ENCODE measurements at regions not wholly inside any gene's neighbourhood (a gene's known extent, or its start where the extent isn't known, plus 50 kb on each side); places are given as distances from the start of the nearest gene placed in this dataset.
"Not testable (repeated sequence)": the region's sequence is repeated elsewhere in the genome, so short reads cannot be mapped to it uniquely, and the experiment has no call there.

DNA sequence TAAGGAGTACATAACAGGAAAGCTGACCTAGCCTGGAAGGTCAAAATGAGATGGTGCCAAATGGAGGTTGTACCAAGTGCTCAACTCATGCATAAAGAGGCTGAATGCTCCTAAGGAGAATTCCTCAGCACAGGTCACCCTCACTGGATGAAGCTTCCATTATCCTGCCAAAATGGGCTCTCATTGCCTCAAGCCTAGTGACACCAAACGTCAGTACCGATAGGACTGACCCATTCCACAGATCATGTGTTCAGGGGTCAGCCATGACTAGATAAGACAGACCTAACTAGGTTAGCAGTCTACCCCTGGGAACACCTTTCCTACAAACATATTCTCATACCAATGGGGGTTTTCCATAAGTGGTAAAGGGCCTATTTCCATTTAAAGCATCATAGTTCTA, 160.7 kb downstream of the MEX3B start:
- no peaks in the 10 kb centered on the region for H3K4me1 ChIP-seq (ENCODE audit: control insufficient read depth in 2 of 3, insufficient read depth in 2 of 3, low read depth in 1 of 3, low read length in 3 of 3)
- DNase-seq (no peak), FAIRE-seq (no peak)
- H3K27me3 ChIP-seq (ENCODE audit: control insufficient read depth, insufficient read depth, low read length): no peaks in the 10 kb centered on the region
- no peaks in the 10 kb centered on the region for H3K36me3 ChIP-seq (ENCODE audit: control insufficient read depth in 2 of 3, insufficient read depth in 3 of 3, low read length in 3 of 3)
- H3K27ac ChIP-seq (ENCODE audit: low read depth in 2 of 2, low read length in 2 of 2): no peak overlapping the region
- no peak overlapping the region for H3K9ac ChIP-seq (ENCODE audit: low read length in 3 of 3)
- H3K4me3 ChIP-seq (ENCODE audit: low read length in 3 of 3): no peak overlapping the region
- intact Hi-C loops (cut with DNase I): no loop called here
- no peaks in the 10 kb centered on the region for H3K9me3 ChIP-seq (ENCODE audit: control insufficient read depth in 2 of 3, insufficient read depth in 1 of 3, low read length in 3 of 3)
- TF ChIP-seq, protein P1, sequence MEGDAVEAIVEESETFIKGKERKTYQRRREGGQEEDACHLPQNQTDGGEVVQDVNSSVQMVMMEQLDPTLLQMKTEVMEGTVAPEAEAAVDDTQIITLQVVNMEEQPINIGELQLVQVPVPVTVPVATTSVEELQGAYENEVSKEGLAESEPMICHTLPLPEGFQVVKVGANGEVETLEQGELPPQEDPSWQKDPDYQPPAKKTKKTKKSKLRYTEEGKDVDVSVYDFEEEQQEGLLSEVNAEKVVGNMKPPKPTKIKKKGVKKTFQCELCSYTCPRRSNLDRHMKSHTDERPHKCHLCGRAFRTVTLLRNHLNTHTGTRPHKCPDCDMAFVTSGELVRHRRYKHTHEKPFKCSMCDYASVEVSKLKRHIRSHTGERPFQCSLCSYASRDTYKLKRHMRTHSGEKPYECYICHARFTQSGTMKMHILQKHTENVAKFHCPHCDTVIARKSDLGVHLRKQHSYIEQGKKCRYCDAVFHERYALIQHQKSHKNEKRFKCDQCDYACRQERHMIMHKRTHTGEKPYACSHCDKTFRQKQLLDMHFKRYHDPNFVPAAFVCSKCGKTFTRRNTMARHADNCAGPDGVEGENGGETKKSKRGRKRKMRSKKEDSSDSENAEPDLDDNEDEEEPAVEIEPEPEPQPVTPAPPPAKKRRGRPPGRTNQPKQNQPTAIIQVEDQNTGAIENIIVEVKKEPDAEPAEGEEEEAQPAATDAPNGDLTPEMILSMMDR (IDR thresholded peaks at IDR 0.05; ENCODE audit: borderline replicate concordance, extremely low read depth, insufficient read depth): no peak

DNA sequence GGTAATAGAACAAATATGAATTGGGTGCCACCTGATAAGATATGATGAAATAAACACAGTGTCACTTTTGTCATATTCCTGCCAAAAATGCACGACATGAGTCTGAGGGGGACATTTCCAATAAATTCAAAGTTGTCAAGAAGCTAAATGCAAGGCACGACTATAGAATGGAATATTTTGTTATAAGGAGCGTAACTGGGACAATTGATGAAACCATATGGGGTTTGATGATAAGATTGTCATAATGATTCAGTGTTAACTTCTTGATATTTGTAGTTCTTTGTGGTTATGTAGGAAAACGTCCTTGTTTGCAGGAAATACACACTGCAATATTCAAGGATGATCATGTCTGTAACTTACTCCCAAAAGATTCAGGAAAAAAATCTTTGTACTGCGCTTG, 163.3 kb downstream of the MEX3B start:
- peaks cover 0 to 2% (median 0%) of the 10 kb centered on the region in 3 donors for H3K4me1 ChIP-seq (ENCODE audit: control insufficient read depth in 2 of 3, insufficient read depth in 2 of 3, low read depth in 1 of 3, low read length in 3 of 3)
- H3K36me3 ChIP-seq (ENCODE audit: control insufficient read depth in 2 of 3, insufficient read depth in 3 of 3, low read length in 3 of 3): no peaks in the 10 kb centered on the region
- no peak overlapping the region for H3K9ac ChIP-seq (ENCODE audit: low read length in 3 of 3)
- no peak overlapping the region for H3K27ac ChIP-seq (ENCODE audit: low read depth in 2 of 2, low read length in 2 of 2)
- intact Hi-C loops (cut with DNase I): no loop called here
- no peaks in the 10 kb centered on the region for H3K27me3 ChIP-seq (ENCODE audit: control insufficient read depth, insufficient read depth, low read length)
- DNase-seq: no peak
- no peak overlapping the region for H3K4me3 ChIP-seq (ENCODE audit: low read length in 3 of 3)
- FAIRE-seq: no peak
- no peaks in the 10 kb centered on the region for H3K9me3 ChIP-seq (ENCODE audit: control insufficient read depth in 2 of 3, insufficient read depth in 1 of 3, low read length in 3 of 3)
- TF ChIP-seq, protein P1 (IDR thresholded peaks at IDR 0.05; ENCODE audit: borderline replicate concordance, extremely low read depth, insufficient read depth): no peak

DNA sequence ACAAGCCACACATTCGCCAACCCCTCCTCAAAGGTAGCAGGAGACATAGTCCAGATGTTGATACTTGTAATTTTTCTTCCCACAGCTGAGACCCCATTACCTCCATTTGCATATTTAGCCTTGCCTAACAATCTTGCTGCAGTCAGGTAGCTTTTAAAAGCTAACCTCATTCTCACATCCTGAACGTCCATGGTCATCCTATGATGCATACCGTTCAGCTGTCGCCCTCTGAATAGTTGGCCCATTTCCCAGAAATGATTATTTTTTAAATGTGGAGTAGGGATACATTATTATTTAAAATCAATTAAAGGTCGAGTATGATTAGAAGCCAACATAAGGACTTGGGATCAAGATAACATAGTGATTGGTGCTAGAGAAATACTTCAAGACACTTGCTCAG, 165.0 kb downstream of the MEX3B start:
- Histone ChIP-seq H3K9ac (ENCODE audit: low read length in 3 of 3) (no peak overlapping the region), H3K36me3 (ENCODE audit: control insufficient read depth in 2 of 3, insufficient read depth in 3 of 3, low read length in 3 of 3) (no peaks in the 10 kb centered on the region), H3K27me3 (ENCODE audit: control insufficient read depth, insufficient read depth, low read length) (no peaks in the 10 kb centered on the region), H3K9me3 (ENCODE audit: control insufficient read depth in 2 of 3, insufficient read depth in 1 of 3, low read length in 3 of 3) (no peaks in the 10 kb centered on the region), H3K4me1 (ENCODE audit: control insufficient read depth in 2 of 3, insufficient read depth in 2 of 3, low read depth in 1 of 3, low read length in 3 of 3) (peaks cover 0 to 2% (median 0%) of the 10 kb centered on the region in 3 donors), H3K27ac (ENCODE audit: low read depth in 2 of 2, low read length in 2 of 2) (no peak overlapping the region), H3K4me3 (ENCODE audit: low read length in 3 of 3) (no peak overlapping the region)
- intact Hi-C loops (cut with DNase I): no loop called here
- FAIRE-seq: no peak
- DNase-seq: no peak
- TF ChIP-seq, protein P1 (IDR thresholded peaks at IDR 0.05; ENCODE audit: borderline replicate concordance, extremely low read depth, insufficient read depth): no peak

DNA sequence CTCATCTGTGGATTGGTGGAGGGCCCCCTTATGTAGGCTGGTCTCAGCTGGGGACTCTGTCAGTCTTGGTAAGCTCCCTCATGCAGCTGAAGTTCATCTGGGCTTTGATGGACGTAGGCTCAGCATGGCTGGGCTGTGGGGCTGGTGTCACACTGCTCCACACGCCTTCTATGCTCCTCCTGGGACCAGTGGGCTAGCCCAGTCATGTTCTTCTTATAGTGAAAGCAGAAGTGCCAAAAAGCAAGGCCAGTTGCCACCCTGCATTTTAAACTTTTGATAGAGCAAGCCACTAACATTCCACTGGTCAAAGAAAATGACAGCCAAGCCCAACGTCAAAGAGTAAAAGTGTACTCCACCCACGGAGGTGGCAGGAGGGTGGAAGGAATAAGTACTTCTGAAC, 165.5 kb downstream of the MEX3B start:
- H3K27me3 ChIP-seq (ENCODE audit: control insufficient read depth, insufficient read depth, low read length): no peaks in the 10 kb centered on the region
- H3K27ac ChIP-seq (ENCODE audit: low read depth in 2 of 2, low read length in 2 of 2): no peak overlapping the region
- no peak overlapping the region for H3K4me3 ChIP-seq (ENCODE audit: low read length in 3 of 3)
- TF ChIP-seq, protein P1 (IDR thresholded peaks at IDR 0.05; ENCODE audit: borderline replicate concordance, extremely low read depth, insufficient read depth): no peak
- H3K9ac ChIP-seq (ENCODE audit: low read length in 3 of 3): no peak overlapping the region
- intact Hi-C loops (cut with DNase I): no loop called here
- no peak for FAIRE-seq
- no peak for DNase-seq
- H3K4me1 ChIP-seq (ENCODE audit: control insufficient read depth in 2 of 3, insufficient read depth in 2 of 3, low read depth in 1 of 3, low read length in 3 of 3): peaks cover 0 to 2% (median 0%) of the 10 kb centered on the region in 3 donors
- H3K9me3 ChIP-seq (ENCODE audit: control insufficient read depth in 2 of 3, insufficient read depth in 1 of 3, low read length in 3 of 3): no peaks in the 10 kb centered on the region
- H3K36me3 ChIP-seq (ENCODE audit: control insufficient read depth in 2 of 3, insufficient read depth in 3 of 3, low read length in 3 of 3): no peaks in the 10 kb centered on the region

DNA sequence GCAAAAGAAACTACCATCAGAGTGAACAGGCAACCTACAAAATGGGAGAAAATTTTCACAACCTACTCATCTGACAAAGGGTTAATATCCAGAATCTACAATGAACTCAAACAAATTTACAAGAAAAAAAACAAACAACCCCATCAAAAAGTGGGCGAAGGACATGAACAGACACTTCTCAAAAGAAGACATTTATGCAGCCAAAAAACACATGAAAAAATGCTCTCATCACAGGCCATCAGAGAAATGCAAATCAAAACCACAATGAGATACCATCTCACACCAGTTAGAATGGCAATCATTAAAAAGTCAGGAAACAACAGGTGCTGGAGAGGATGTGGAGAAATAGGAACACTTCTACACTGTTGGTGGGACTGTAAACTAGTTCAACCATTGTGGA, 170.1 kb downstream of the MEX3B start:
- H3K4me1 ChIP-seq (ENCODE audit: control insufficient read depth in 2 of 3, insufficient read depth in 2 of 3, low read depth in 1 of 3, low read length in 3 of 3); intact Hi-C loops (cut with DNase I): not testable (repeated sequence)

DNA sequence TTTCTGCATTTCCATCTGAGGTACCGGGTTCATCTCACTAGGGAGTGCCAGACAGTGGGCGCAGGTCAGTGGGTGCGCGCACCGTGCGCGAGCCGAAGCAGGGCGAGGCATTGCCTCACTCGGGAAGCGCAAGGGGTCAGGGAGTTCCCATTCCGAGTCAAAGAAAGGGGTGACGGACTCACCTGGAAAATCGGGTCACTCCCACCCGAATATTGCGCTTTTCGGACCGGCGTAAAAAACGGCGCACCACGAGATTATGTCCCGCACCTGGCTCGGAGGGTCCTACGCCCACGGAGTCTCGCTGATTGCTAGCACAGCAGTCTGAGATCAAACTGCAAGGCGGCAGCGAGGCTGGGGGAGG, 175.1 kb downstream of the MEX3B start:
- FAIRE-seq; H3K4me3 ChIP-seq (ENCODE audit: low read length in 3 of 3); H3K9ac ChIP-seq (ENCODE audit: low read length in 3 of 3); DNase-seq; H3K4me1 ChIP-seq (ENCODE audit: control insufficient read depth in 2 of 3, insufficient read depth in 2 of 3, low read depth in 1 of 3, low read length in 3 of 3); H3K27me3 ChIP-seq (ENCODE audit: control insufficient read depth, insufficient read depth, low read length); H3K27ac ChIP-seq (ENCODE audit: low read depth in 2 of 2, low read length in 2 of 2); intact Hi-C loops (cut with DNase I); H3K36me3 ChIP-seq (ENCODE audit: control insufficient read depth in 2 of 3, insufficient read depth in 3 of 3, low read length in 3 of 3); H3K9me3 ChIP-seq (ENCODE audit: control insufficient read depth in 2 of 3, insufficient read depth in 1 of 3, low read length in 3 of 3): not testable (repeated sequence)

More for the DNA sequence above, 170.1 kb downstream of the MEX3B start:
- not testable (repeated sequence) for H3K9ac ChIP-seq (ENCODE audit: low read length in 3 of 3); DNase-seq; H3K36me3 ChIP-seq (ENCODE audit: control insufficient read depth in 2 of 3, insufficient read depth in 3 of 3, low read length in 3 of 3); H3K27ac ChIP-seq (ENCODE audit: low read depth in 2 of 2, low read length in 2 of 2); H3K4me3 ChIP-seq (ENCODE audit: low read length in 3 of 3); FAIRE-seq; H3K27me3 ChIP-seq (ENCODE audit: control insufficient read depth, insufficient read depth, low read length); H3K9me3 ChIP-seq (ENCODE audit: control insufficient read depth in 2 of 3, insufficient read depth in 1 of 3, low read length in 3 of 3)

Measured in kidney (tissue), 13 donors.